Mesendoderm (in vitro differentiated cells): ENCODE measurements at regions not wholly inside any gene's neighbourhood (a gene's known extent, or its start where the extent isn't known, plus 50 kb on each side); places are given as distances from the start of the nearest gene placed in this dataset.

ENCODE experiments used
- DNase-seq: peaks from one replicate; pipeline ENCODE4 v3.0.0; 2013
- H2AK5ac ChIP-seq: 2 replicates; pipeline ENCODE4 v1.6.1; 2013; ENCODE audit warnings: low read length, inconsistent platforms
- H2BK120ac ChIP-seq: 2 replicates; pipeline ENCODE4 v1.6.1; 2013; ENCODE audit warnings: low read depth, mild to moderate bottlenecking, low read length, moderate library complexity, mixed read lengths
- H2BK15ac ChIP-seq: replicated peaks from 2 replicates; pipeline ENCODE4 v1.6.1; 2013; ENCODE audit warnings: low read depth, mild to moderate bottlenecking, moderate library complexity
- H2BK5ac ChIP-seq: 2 replicates; pipeline ENCODE4 v1.6.1; 2013; ENCODE audit warnings: low read length, inconsistent platforms
- H3K18ac ChIP-seq: 2 replicates; pipeline ENCODE4 v1.6.1; 2013; ENCODE audit warnings: mild to moderate bottlenecking, low read length, mixed read lengths
- H3K23ac ChIP-seq: one replicate; pipeline ENCODE4 v1.6.1; 2013; ENCODE audit warnings: low read length
- H3K27ac ChIP-seq: 2 replicates; pipeline ENCODE4 v1.5.1; 2013; ENCODE audit warnings: low read depth, mild to moderate bottlenecking, inconsistent platforms, low read length, moderate library complexity
- H3K27me3 ChIP-seq: 2 replicates; pipeline ENCODE4 v1.6.1; 2013; ENCODE audit warnings: low read length, control low read depth, mild to moderate bottlenecking, inconsistent platforms; ENCODE audit not compliant: insufficient read depth, poor library complexity
- H3K36me3 ChIP-seq: 2 replicates; pipeline ENCODE4 v1.6.1; 2013; ENCODE audit warnings: low read length, inconsistent platforms; ENCODE audit not compliant: control insufficient read depth, insufficient read depth
- H3K4ac ChIP-seq: one replicate; pipeline ENCODE4 v1.6.1; 2013; ENCODE audit warnings: low read depth, mild to moderate bottlenecking, low read length, moderate library complexity
- H3K4me1 ChIP-seq: 2 replicates; pipeline ENCODE4 v1.6.1; 2013; ENCODE audit warnings: low read depth, low read length, inconsistent platforms; ENCODE audit not compliant: control insufficient read depth
- H3K4me2 ChIP-seq: 2 replicates; pipeline ENCODE4 v1.6.1; 2013; ENCODE audit warnings: low read length
- H3K4me3 ChIP-seq: 2 replicates; pipeline ENCODE4 v1.5.1; 2013; ENCODE audit warnings: mild to moderate bottlenecking, low read length
- H3K56ac ChIP-seq: one replicate; pipeline ENCODE4 v1.6.1; 2013; ENCODE audit warnings: low read length
- H3K79me1 ChIP-seq: 2 replicates; pipeline ENCODE4 v1.6.1; 2013; ENCODE audit warnings: low read length, inconsistent platforms
- H3K79me2 ChIP-seq: 2 replicates; pipeline ENCODE4 v1.6.1; 2013; ENCODE audit warnings: mild to moderate bottlenecking, low read length; ENCODE audit not compliant: control insufficient read depth, insufficient read depth
- H3K9ac ChIP-seq: 2 replicates; pipeline ENCODE4 v1.6.1; 2013; ENCODE audit warnings: low read length, inconsistent platforms
- H4K5ac ChIP-seq: one replicate; pipeline ENCODE4 v1.6.1; 2013; ENCODE audit warnings: low read length
- H4K8ac ChIP-seq: one replicate; pipeline ENCODE4 v1.6.1; 2013; ENCODE audit warnings: low read depth, mild to moderate bottlenecking, control low read depth, low read length, moderate library complexity
- WGBS: extraction: QIAGEN DNeasy Blood & Tissue Kit; methylation state at CpG from one replicate; pipeline ENCODE4 v1.1.7; 2013; ENCODE audit warnings: low lambda C conversion rate, missing lambda C conversion rate; ENCODE audit not compliant: insufficient coverage; ENCODE audit errors: extremely low coverage; 5-methylcytosine and 5-hydroxymethylcytosine counted together

GRCh38 chr4:19786616-19787015, 465.1 kb upstream of the SLIT2 start:
- no peak overlapping the region for H2BK5ac ChIP-seq
- H3K27ac ChIP-seq, result no peak overlapping the region
- H3K18ac ChIP-seq, result no peak overlapping the region
- H4K8ac ChIP-seq, result no peak overlapping the region
- H3K4ac ChIP-seq, result no peak overlapping the region
- H3K56ac ChIP-seq, result no peak overlapping the region
- H3K4me1 ChIP-seq, result no peaks in the 10 kb centered on the region
- no peaks in the 10 kb centered on the region for H3K36me3 ChIP-seq
- H3K4me2 ChIP-seq, result no peak overlapping the region
- no peak overlapping the region for H2AK5ac ChIP-seq
- no peaks in the 10 kb centered on the region for H3K79me1 ChIP-seq
- H3K4me3 ChIP-seq, result no peak overlapping the region
- no peak for DNase-seq
- H3K79me2 ChIP-seq, result no peaks in the 10 kb centered on the region
- H3K9ac ChIP-seq, result no peak overlapping the region
- no peak overlapping the region for H4K5ac ChIP-seq
- H2BK15ac ChIP-seq, result no peak overlapping the region
- no CpG with 5 or more reads among the region's 1 CpG for WGBS
- H3K27me3 ChIP-seq, result no peaks in the 10 kb centered on the region
- no peak overlapping the region for H2BK120ac ChIP-seq
- H3K23ac ChIP-seq, result no peak overlapping the region

- Histone ChIP-seq H3K4ac (no peak overlapping the region), H2BK120ac (no peak overlapping the region), H3K79me2 (no peaks in the 10 kb centered on the region), H3K23ac (no peak overlapping the region), H3K4me2 (no peak overlapping the region), H3K36me3 (no peaks in the 10 kb centered on the region), H4K8ac (no peak overlapping the region), H3K27ac (no peak overlapping the region), H3K4me3 (no peak overlapping the region), H3K9ac (no peak overlapping the region), H2BK5ac (no peak overlapping the region), H4K5ac (no peak overlapping the region), H3K4me1 (no peaks in the 10 kb centered on the region), H3K56ac (no peak overlapping the region), H3K27me3 (no peaks in the 10 kb centered on the region), H2AK5ac (no peak overlapping the region), H2BK15ac (no peak overlapping the region), H3K18ac (no peak overlapping the region), H3K79me1 (no peaks in the 10 kb centered on the region)
- no CpG with 5 or more reads among the region's 4 CpGs for WGBS
- DNase-seq, result peak; percentile 16
These were observed 468.0 kb upstream of the SLIT2 start for GRCh38 chr4:19783667-19784223.

GRCh38 chr4:19780871-19781270, 470.8 kb upstream of the SLIT2 start:
- no peaks in the 10 kb centered on the region for H3K79me2 ChIP-seq
- WGBS, result no CpG with 5 or more reads among the region's 3 CpGs
- H3K4me2 ChIP-seq, result no peak overlapping the region
- H3K36me3 ChIP-seq, result no peaks in the 10 kb centered on the region
- H2AK5ac ChIP-seq, result no peak overlapping the region
- H3K27ac ChIP-seq, result no peak overlapping the region
- no peak overlapping the region for H3K4me3 ChIP-seq
- H3K27me3 ChIP-seq, result no peaks in the 10 kb centered on the region
- H3K79me1 ChIP-seq, result no peaks in the 10 kb centered on the region
- H2BK120ac ChIP-seq, result no peak overlapping the region
- no peak overlapping the region for H2BK15ac ChIP-seq
- H4K5ac ChIP-seq, result no peak overlapping the region
- H3K4ac ChIP-seq, result no peak overlapping the region
- no peak for DNase-seq
- H3K4me1 ChIP-seq, result no peaks in the 10 kb centered on the region
- H3K23ac ChIP-seq, result no peak overlapping the region
- H4K8ac ChIP-seq, result no peak overlapping the region
- no peak overlapping the region for H2BK5ac ChIP-seq
- no peak overlapping the region for H3K56ac ChIP-seq
- H3K9ac ChIP-seq, result no peak overlapping the region
- no peak overlapping the region for H3K18ac ChIP-seq

GRCh38 chr4:19776929-19777328, 474.8 kb upstream of the SLIT2 start:
- no peak for DNase-seq
- Histone ChIP-seq H3K9ac (no peak overlapping the region), H3K4me2 (no peak overlapping the region), H3K27ac (no peak overlapping the region), H3K56ac (no peak overlapping the region), H3K79me2 (no peaks in the 10 kb centered on the region), H3K79me1 (no peaks in the 10 kb centered on the region), H3K18ac (no peak overlapping the region), H2BK120ac (no peak overlapping the region), H3K23ac (no peak overlapping the region), H2BK5ac (no peak overlapping the region), H4K8ac (no peak overlapping the region), H3K36me3 (no peaks in the 10 kb centered on the region), H3K4me3 (no peak overlapping the region), H4K5ac (no peak overlapping the region), H3K27me3 (no peaks in the 10 kb centered on the region), H2BK15ac (no peak overlapping the region), H3K4ac (no peak overlapping the region), H3K4me1 (no peaks in the 10 kb centered on the region), H2AK5ac (no peak overlapping the region)

- DNase-seq, result peak; percentile 83
- H3K23ac ChIP-seq, result no peak overlapping the region
- H3K4me1 ChIP-seq, result no peaks in the 10 kb centered on the region
- H3K79me2 ChIP-seq, result no peaks in the 10 kb centered on the region
- H2BK120ac ChIP-seq, result no peak overlapping the region
- no peaks in the 10 kb centered on the region for H3K79me1 ChIP-seq
- H4K5ac ChIP-seq, result no peak overlapping the region
- no peak overlapping the region for H3K27ac ChIP-seq
- WGBS, result no CpG with 5 or more reads among the region's 10 CpGs
- no peak overlapping the region for H2AK5ac ChIP-seq
- H3K27me3 ChIP-seq, result no peaks in the 10 kb centered on the region
- H2BK5ac ChIP-seq, result no peak overlapping the region
- no peak overlapping the region for H3K56ac ChIP-seq
- no peak overlapping the region for H3K4ac ChIP-seq
- no peak overlapping the region for H3K4me2 ChIP-seq
- no peak overlapping the region for H2BK15ac ChIP-seq
- no peak overlapping the region for H3K9ac ChIP-seq
- H3K4me3 ChIP-seq, result no peak overlapping the region
- H3K18ac ChIP-seq, result no peak overlapping the region
- H4K8ac ChIP-seq, result peak overlapping the region; percentile 70
- no peaks in the 10 kb centered on the region for H3K36me3 ChIP-seq
These were observed 475.7 kb upstream of the SLIT2 start for GRCh38 chr4:19776021-19776459.

GRCh38 chr4:19774690-19775256, 476.9 kb upstream of the SLIT2 start:
- H2BK120ac ChIP-seq, result no peak overlapping the region
- no peak overlapping the region for H3K27ac ChIP-seq
- no peak overlapping the region for H3K56ac ChIP-seq
- no peak overlapping the region for H3K23ac ChIP-seq
- no peaks in the 10 kb centered on the region for H3K4me1 ChIP-seq
- no peak overlapping the region for H4K5ac ChIP-seq
- H3K4ac ChIP-seq, result no peak overlapping the region
- no peaks in the 10 kb centered on the region for H3K79me2 ChIP-seq
- WGBS, result no CpG with 5 or more reads among the region's 2 CpGs
- no peak overlapping the region for H4K8ac ChIP-seq
- no peak overlapping the region for H3K4me3 ChIP-seq
- H3K79me1 ChIP-seq, result no peaks in the 10 kb centered on the region
- no peak overlapping the region for H3K4me2 ChIP-seq
- H3K27me3 ChIP-seq, result no peaks in the 10 kb centered on the region
- H2BK15ac ChIP-seq, result no peak overlapping the region
- no peak overlapping the region for H2AK5ac ChIP-seq
- H3K36me3 ChIP-seq, result no peaks in the 10 kb centered on the region
- H3K9ac ChIP-seq, result no peak overlapping the region
- no peak overlapping the region for H3K18ac ChIP-seq
- H2BK5ac ChIP-seq, result no peak overlapping the region
- DNase-seq, result no peak
